OCI-M2 (cell line): ENCODE measurements at regions not wholly inside any gene's neighbourhood (a gene's known extent, or its start where the extent isn't known, plus 50 kb on each side); places are given as distances from the start of the nearest gene placed in this dataset.
"Not testable (repeated sequence)": the region's sequence is repeated elsewhere in the genome, so short reads cannot be mapped to it uniquely, and the experiment has no call there.

ENCODE experiments used
- DNase-seq: peaks from one replicate; lab custom pipeline; 2025; ENCODE audit not compliant: unreplicated experiment; lab: John Stamatoyannopoulos, UW

- DNase-seq: no peak
Observed at GRCh38 chr1:70812442-70813109, 235.0 kb downstream of the PTGER3 start.

- no peak for DNase-seq
Observed at GRCh38 chr1:70818401-70818800, 229.2 kb downstream of the PTGER3 start.

GRCh38 chr1:70819231-70819630, 228.4 kb downstream of the PTGER3 start:
- no peak for DNase-seq

- no peak for DNase-seq
Observed at GRCh38 chr1:70819785-70820184, 227.8 kb downstream of the PTGER3 start.

- no peak for DNase-seq
Observed at GRCh38 chr1:70820396-70820795, 227.2 kb downstream of the PTGER3 start.

- DNase-seq: no peak
Observed at GRCh38 chr1:70820995-70821394, 226.6 kb downstream of the PTGER3 start.

GRCh38 chr1:70826428-70826827, 221.2 kb downstream of the PTGER3 start:
- DNase-seq: no peak

GRCh38 chr1:70827030-70827429, 220.6 kb downstream of the PTGER3 start:
- DNase-seq: no peak

- DNase-seq: no peak
Observed at GRCh38 chr1:70828177-70828576, 219.4 kb downstream of the PTGER3 start.

GRCh38 chr1:70834365-70834764, 213.3 kb downstream of the PTGER3 start:
- DNase-seq: not testable (repeated sequence)

- no peak for DNase-seq
Observed at GRCh38 chr1:70836456-70836855, 211.2 kb downstream of the PTGER3 start.

- no peak for DNase-seq
Observed at GRCh38 chr1:70840260-70840953, 207.2 kb downstream of the PTGER3 start.

- no peak for DNase-seq
Observed at GRCh38 chr1:70842562-70842961, 205.1 kb downstream of the PTGER3 start.

- DNase-seq: no peak
Observed at GRCh38 chr1:70843452-70843851, 204.2 kb downstream of the PTGER3 start.

- no peak for DNase-seq
Observed at GRCh38 chr1:70847013-70847412, 200.6 kb downstream of the PTGER3 start.

GRCh38 chr1:70855203-70855602, 192.4 kb downstream of the PTGER3 start:
- no peak for DNase-seq

- DNase-seq: no peak
Observed at GRCh38 chr1:70856201-70856600, 191.4 kb downstream of the PTGER3 start.

GRCh38 chr1:70863239-70863638, 184.4 kb downstream of the PTGER3 start:
- no peak for DNase-seq

GRCh38 chr1:70864302-70864701, 183.3 kb downstream of the PTGER3 start:
- DNase-seq: no peak

- DNase-seq: no peak
Observed at GRCh38 chr1:70866542-70867264, 180.9 kb downstream of the PTGER3 start.

- DNase-seq: no peak
Observed at GRCh38 chr1:70871790-70872189, 175.8 kb downstream of the PTGER3 start.

GRCh38 chr1:70874063-70874462, 173.6 kb downstream of the PTGER3 start:
- no peak for DNase-seq
